ENCODE measurements at regions not wholly inside any gene's neighbourhood (a gene's known extent, or its start where the extent isn't known, plus 50 kb on each side); places are given as distances from the start of the nearest gene placed in this dataset.

GRCh38 chr4:180603791-180604190 is 1639.4 kb upstream of the TENM3 start (continued):
- TF ChIP-seq CREBL2 (CRISPR knock-in tag; IDR thresholded peaks at IDR 0.05; ENCODE audit: borderline replicate concordance) = no peak
- TF ChIP-seq RBM39 (IDR thresholded peaks at IDR 0.05; ENCODE audit: low read depth, low read length, poor library complexity, severe bottlenecking) = no peak

- in situ Hi-C loops (cut with HindIII; ENCODE audit: extremely low pct_ligation_motif_present, low pct_unique_long_range_greater_than_20kb) = no loop called here
- POLR2A ChIA-PET = no interaction called here
- no peak overlapping the region for H2AFZ ChIP-seq (ENCODE audit: low read length)
These were observed 1632.9 kb upstream of the TENM3 start for GRCh38 chr4:180610324-180610723.

More at GRCh38 chr4:180610324-180610723, 1632.9 kb upstream of the TENM3 start:
- no peak overlapping the region for H3K27ac ChIP-seq (ENCODE audit: extremely low read length, insufficient read depth, low read length)
- H4K20me1 ChIP-seq (ENCODE audit: insufficient read depth, low read length) = no peaks in the 10 kb centered on the region
- no peaks in the 10 kb centered on the region; a peak in 1 of 5 replicates for H3K27me3 ChIP-seq (ENCODE audit: control insufficient read depth in 1 of 2, insufficient read depth in 2 of 2, low read length in 2 of 2)
- no peaks in the 10 kb centered on the region for H3K79me2 ChIP-seq (ENCODE audit: insufficient read depth, low read length)
- H3K4me3 ChIP-seq (replicated peaks in 1 of 3; ENCODE audit: insufficient read depth in 1 of 3, low read depth in 2 of 3, low read length in 3 of 3) = no peak overlapping the region
- BruUV-seq (replicated peaks) = no TSS peak
- FAIRE-seq = no peak
- WGBS (ENCODE audit: low lambda C conversion rate) = 0% methylated on average over 2 of the region's 2 CpGs
- no peaks in the 10 kb centered on the region for H3K9me3 ChIP-seq (ENCODE audit: low read length)
- no peaks in the 10 kb centered on the region for H3K36me3 ChIP-seq (replicated peaks in 1 of 2; ENCODE audit: control insufficient read depth in 1 of 2, insufficient read depth in 2 of 2, low read length in 2 of 2)
- H3K4me1 ChIP-seq (ENCODE audit: insufficient read depth, low read length) = no peaks in the 10 kb centered on the region
- no peak overlapping the region for H3K9ac ChIP-seq (ENCODE audit: insufficient read depth, low read depth, low read length)
- intact Hi-C loops (cut with micrococcal nuclease; ENCODE audit: unreplicated experiment) = no loop called here
- CTCF ChIA-PET (ENCODE audit: low intra/inter-chr PET ratio, low total read pairs) = no interaction called here
- H3K4me2 ChIP-seq (ENCODE audit: low read depth, low read length) = no peak overlapping the region
- DNase-seq (ENCODE audit: low spot score) = no peak
- no peak for ATAC-seq
- TF ChIP-seq IKZF5 (CRISPR knock-in tag; IDR thresholded peaks at IDR 0.05) (no peak), ZNF484 (CRISPR knock-in tag; IDR thresholded peaks at IDR 0.05; ENCODE audit: borderline replicate concordance, low read depth) (no peak), ZNF292 (CRISPR knock-in tag; IDR thresholded peaks at IDR 0.05; ENCODE audit: borderline replicate concordance, low read depth) (no peak), ATF7-NPFF (CRISPR knock-in tag; IDR thresholded peaks at IDR 0.05; ENCODE audit: low read depth) (no peak), HOMEZ (CRISPR knock-in tag; IDR thresholded peaks at IDR 0.05; ENCODE audit: low read depth) (no peak), POLR2G (IDR thresholded peaks at IDR 0.05; ENCODE audit: low read depth, low read length) (no peak), RORA (CRISPR knock-in tag; IDR thresholded peaks at IDR 0.05) (no peak), ZNF564 (CRISPR knock-in tag; IDR thresholded peaks at IDR 0.05) (no peak), ZNF660 (CRISPR knock-in tag; IDR thresholded peaks at IDR 0.05; ENCODE audit: borderline replicate concordance, low read depth) (no peak), PRDM15 (CRISPR knock-in tag; IDR thresholded peaks at IDR 0.05) (no peak)

All from HepG2 (cell line).